ENCODE measurements at regions not wholly inside any gene's neighbourhood (a gene's known extent, or its start where the extent isn't known, plus 50 kb on each side); places are given as distances from the start of the nearest gene placed in this dataset.

DNA sequence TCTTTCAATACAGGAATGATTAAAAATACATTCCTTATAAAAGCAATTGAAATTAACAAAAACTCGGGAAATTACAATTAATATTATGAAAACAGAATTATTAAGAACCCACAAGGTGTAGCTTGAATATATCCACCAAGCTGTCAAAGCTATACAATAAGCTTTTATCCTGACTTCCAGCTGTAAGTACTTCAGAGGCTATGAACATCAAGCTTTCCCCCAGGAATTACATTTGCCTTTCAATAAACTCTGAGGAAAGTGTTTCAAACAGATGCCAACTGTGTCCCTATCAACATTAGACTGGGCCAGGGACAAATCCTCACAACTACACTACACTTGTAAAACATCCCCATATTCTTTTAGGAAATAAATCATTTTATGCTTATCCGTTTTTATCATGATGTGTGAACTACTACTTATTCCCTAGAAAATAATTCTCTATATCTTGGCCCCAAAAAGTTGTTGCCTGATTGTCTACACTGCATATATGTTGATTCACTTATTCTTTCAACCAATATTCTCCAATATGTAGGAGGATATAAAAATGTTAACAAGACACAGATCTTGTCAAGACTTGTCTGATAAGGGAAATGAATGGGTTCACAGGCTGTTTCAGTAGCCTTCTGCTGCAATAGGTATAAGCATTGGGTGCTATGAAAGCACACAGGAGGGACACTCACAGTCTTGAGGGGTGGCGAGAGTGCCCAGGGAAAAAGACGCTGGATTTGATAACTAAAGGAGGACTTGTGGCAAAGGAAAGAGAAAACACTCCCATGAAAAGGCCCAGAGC, 494.1 kb downstream of the CENPC start:
- no peak overlapping the region for H3K4me3 ChIP-seq
- intact Hi-C loops (cut with DNase I; ENCODE audit: low total_unique reads) = no loop called here
- H3K27me3 ChIP-seq = no peaks in the 10 kb centered on the region
- H3K36me3 ChIP-seq = no peaks in the 10 kb centered on the region
- H3K9me3 ChIP-seq = no peaks in the 10 kb centered on the region
- H3K27ac ChIP-seq = no peak overlapping the region
- H3K4me1 ChIP-seq = no peaks in the 10 kb centered on the region
- no peak for DNase-seq (ENCODE audit: low spot score in 2 of 2)
- TF ChIP-seq POLR2AphosphoS5 (IDR thresholded peaks at IDR 0.05) (no peak), POLR2A (IDR thresholded peaks at IDR 0.05) (no peak)
- TF ChIP-seq, protein P1, sequence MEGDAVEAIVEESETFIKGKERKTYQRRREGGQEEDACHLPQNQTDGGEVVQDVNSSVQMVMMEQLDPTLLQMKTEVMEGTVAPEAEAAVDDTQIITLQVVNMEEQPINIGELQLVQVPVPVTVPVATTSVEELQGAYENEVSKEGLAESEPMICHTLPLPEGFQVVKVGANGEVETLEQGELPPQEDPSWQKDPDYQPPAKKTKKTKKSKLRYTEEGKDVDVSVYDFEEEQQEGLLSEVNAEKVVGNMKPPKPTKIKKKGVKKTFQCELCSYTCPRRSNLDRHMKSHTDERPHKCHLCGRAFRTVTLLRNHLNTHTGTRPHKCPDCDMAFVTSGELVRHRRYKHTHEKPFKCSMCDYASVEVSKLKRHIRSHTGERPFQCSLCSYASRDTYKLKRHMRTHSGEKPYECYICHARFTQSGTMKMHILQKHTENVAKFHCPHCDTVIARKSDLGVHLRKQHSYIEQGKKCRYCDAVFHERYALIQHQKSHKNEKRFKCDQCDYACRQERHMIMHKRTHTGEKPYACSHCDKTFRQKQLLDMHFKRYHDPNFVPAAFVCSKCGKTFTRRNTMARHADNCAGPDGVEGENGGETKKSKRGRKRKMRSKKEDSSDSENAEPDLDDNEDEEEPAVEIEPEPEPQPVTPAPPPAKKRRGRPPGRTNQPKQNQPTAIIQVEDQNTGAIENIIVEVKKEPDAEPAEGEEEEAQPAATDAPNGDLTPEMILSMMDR (IDR thresholded peaks at IDR 0.05) = no peak

DNA sequence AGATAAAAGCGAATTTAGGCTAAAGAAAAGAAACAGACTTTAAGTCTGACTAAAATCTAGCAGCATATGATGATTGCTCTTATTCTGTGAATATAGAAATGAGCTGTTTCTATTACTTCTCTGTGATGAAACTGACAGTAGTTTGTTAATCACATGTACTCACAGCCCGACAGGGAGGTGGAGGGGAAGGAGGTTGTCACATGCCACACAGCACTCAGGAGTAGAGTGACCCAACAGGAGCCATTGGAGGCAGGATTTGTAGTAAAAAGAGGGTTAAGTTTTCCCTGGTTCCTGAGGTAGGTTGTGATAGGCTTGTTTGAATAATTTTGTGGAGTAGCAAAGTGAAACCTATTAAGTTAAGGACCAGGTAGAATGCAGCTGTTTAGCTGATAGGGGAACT, 495.9 kb downstream of the CENPC start:
- Histone ChIP-seq H3K4me3 (no peak overlapping the region), H3K36me3 (no peaks in the 10 kb centered on the region)
- intact Hi-C loops (cut with DNase I; ENCODE audit: low total_unique reads) = no loop called here

DNA sequence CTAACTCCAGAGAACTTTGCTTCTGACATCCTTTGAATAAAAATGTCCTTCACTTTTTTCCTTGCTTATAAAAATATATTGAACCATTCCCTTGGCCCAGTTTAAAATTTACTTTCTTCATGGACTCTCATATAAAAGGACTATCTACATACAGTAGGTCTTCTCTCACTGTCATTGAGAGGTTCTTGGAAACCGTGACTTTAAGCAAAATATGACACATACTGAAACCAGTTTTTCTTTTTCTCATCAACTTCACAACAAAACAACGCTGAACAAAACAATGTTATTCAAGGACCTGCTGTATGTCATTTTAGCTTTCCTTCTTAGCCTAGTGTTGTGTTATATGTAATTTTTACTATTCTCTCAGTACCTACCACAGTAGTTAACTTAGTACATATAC, 496.8 kb downstream of the CENPC start:
- H3K36me3 ChIP-seq = no peaks in the 10 kb centered on the region
- no peak overlapping the region for H3K27ac ChIP-seq
- no peak overlapping the region for H3K4me3 ChIP-seq
- intact Hi-C loops (cut with DNase I; ENCODE audit: low total_unique reads) = no loop called here
- H3K27me3 ChIP-seq = no peaks in the 10 kb centered on the region
- TF ChIP-seq POLR2AphosphoS5 (IDR thresholded peaks at IDR 0.05) = no peak
- no peak for TF ChIP-seq POLR2A (IDR thresholded peaks at IDR 0.05)
- TF ChIP-seq, protein P1 (IDR thresholded peaks at IDR 0.05) = no peak
- no peaks in the 10 kb centered on the region for H3K4me1 ChIP-seq
- DNase-seq (ENCODE audit: low spot score in 2 of 2) = no peak
- no peaks in the 10 kb centered on the region for H3K9me3 ChIP-seq

More for the DNA sequence above, 495.9 kb downstream of the CENPC start:
- Histone ChIP-seq H3K4me1 (no peaks in the 10 kb centered on the region), H3K27ac (no peak overlapping the region), H3K9me3 (no peaks in the 10 kb centered on the region), H3K27me3 (no peaks in the 10 kb centered on the region)
- TF ChIP-seq, protein P1 (IDR thresholded peaks at IDR 0.05) = no peak
- TF ChIP-seq POLR2A (IDR thresholded peaks at IDR 0.05) (no peak), POLR2AphosphoS5 (IDR thresholded peaks at IDR 0.05) (no peak)
- no peak for DNase-seq (ENCODE audit: low spot score in 2 of 2)

DNA sequence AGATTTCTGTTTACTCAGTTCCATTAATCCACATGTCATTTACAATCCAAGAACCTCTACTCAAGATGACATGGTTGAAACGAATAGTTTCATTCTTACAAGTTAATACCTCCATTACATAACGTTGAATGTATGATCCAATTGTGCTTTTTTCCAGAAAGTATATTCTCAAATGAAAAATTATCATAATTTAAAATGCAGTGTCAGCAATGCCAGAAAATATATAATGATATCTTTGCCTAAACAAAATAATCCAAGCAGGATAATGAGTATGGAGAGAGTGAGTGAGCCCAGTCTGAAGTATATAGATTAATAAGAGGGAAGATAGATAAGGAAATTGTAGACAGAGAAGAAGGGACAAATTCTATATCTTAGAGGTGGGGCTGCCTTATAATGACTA, 505.0 kb downstream of the CENPC start:
- Histone ChIP-seq H3K27me3 (no peaks in the 10 kb centered on the region), H3K36me3 (no peaks in the 10 kb centered on the region), H3K4me3 (no peak overlapping the region), H3K27ac (no peak overlapping the region), H3K9me3 (no peaks in the 10 kb centered on the region), H3K4me1 (no peaks in the 10 kb centered on the region)
- no peak for DNase-seq (ENCODE audit: low spot score in 2 of 2)
- intact Hi-C loops (cut with DNase I; ENCODE audit: low total_unique reads) = no loop called here
- TF ChIP-seq POLR2AphosphoS5 (IDR thresholded peaks at IDR 0.05) (no peak), POLR2A (IDR thresholded peaks at IDR 0.05) (no peak)
- TF ChIP-seq, protein P1 (IDR thresholded peaks at IDR 0.05) = no peak

DNA sequence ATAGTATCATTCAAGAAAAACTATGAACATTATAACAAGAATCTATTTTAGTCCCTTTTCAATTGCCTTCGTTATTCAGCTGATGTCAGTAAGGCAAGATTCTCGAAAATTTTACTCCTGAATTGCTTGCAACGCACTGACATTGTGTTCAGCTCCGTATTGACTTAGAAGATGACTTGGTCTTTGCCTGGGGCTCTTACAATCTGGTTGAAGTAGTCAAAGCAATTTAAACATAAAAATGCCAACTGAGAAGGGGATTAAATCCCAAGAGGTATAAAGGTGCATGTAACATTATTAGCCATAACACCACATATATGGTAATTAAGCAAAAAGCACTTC, 507.1 kb downstream of the CENPC start:
- Histone ChIP-seq H3K4me3 (no peak overlapping the region), H3K4me1 (no peaks in the 10 kb centered on the region), H3K27me3 (no peaks in the 10 kb centered on the region), H3K27ac (no peak overlapping the region), H3K9me3 (no peaks in the 10 kb centered on the region), H3K36me3 (no peaks in the 10 kb centered on the region)
- intact Hi-C loops (cut with DNase I; ENCODE audit: low total_unique reads) = no loop called here
- no peak for DNase-seq (ENCODE audit: low spot score in 2 of 2)
- TF ChIP-seq POLR2A (IDR thresholded peaks at IDR 0.05) = no peak
- TF ChIP-seq POLR2AphosphoS5 (IDR thresholded peaks at IDR 0.05) = no peak
- TF ChIP-seq, protein P1 (IDR thresholded peaks at IDR 0.05) = no peak

Measured in breast epithelium (tissue), 4 donors.